ENCODE measurements at regions not wholly inside any gene's neighbourhood (a gene's known extent, or its start where the extent isn't known, plus 50 kb on each side); places are given as distances from the start of the nearest gene placed in this dataset.
A peak's percentile ranks its signal among the peaks of the same experiment; 100 is the strongest.

- no peak for DNase-seq (ENCODE audit: low read depth)
- no peak for TF ChIP-seq CTCF (IDR thresholded peaks at IDR 0.05; ENCODE audit: insufficient read depth, low read depth, low read length, missing control alignments)
- no peak overlapping the region for H3K4me3 ChIP-seq (ENCODE audit: low read depth, low read length)
These were observed 87.4 kb upstream of the NKD1 start for GRCh38 chr16:50460538-50461399.

DNA sequence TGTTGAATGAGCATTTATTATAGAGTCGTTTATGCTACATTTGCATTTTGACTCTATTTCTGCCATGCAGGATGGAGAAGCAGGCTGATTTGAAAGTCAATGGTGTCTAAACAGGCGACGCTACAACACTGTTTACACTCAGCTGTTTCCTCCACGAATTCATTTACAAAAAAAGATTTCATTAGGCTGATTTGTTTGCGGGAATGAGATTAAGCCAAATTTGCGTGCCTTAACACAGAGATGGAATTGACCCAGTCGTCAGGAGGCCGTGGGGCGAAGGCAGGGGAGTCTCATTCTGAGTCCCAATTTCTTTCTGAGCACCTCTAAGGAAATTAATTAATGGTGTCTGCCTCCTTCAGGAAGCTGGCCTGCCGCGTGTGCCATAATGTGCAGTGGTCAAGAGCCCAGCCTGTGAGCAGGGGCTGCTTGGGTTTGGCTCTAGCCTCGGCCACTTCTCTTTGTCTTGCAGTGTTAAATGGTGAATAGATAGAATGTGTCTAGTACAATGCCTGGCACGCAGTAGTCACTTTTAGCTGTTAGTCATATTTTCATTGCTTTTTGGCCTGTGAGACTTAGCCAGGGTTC, 88.6 kb upstream of the NKD1 start:
- no peak overlapping the region for H3K4me3 ChIP-seq (ENCODE audit: low read depth, low read length)
- TF ChIP-seq CTCF (IDR thresholded peaks at IDR 0.05; ENCODE audit: insufficient read depth, low read depth, low read length, missing control alignments): no peak
- DNase-seq (ENCODE audit: low read depth): no peak

DNA sequence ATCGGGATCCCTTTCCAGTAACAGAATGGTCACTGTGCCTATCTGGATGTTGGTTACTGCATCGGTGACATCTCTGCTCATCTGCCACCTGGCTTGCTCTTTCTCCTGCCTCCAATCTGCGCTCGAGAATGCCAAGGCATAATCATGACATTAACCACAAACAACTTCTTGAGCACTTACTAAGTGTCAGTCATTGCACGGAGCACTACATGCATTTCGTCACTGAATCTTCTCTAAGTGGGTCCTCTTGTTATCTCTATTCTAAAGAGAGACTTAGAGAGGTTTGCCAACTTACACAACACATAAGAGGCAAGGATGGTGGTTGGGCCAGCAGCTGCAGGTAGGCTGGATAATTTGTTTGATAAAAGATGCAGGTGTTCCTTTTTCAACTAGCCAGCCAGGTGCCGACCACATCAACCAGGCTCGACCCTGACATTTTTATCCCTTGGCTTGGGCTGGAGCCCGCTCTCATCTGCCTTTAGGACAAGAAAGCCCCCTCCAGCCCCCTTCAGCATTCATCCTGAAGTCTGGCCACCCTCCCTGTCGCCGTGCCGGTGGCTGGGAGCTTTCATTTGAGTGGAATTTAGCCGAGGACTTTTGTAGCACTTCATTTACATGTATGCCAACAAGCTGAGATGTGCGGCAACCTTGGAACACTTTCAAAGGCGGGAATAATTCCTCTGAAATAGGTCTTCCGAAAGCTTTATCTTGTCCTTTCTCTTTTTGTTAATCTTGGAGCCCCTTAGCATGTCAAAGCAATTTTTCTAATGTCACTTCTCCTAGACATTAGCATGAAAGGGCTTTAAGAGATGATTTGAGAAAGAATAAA, 89.3 kb upstream of the NKD1 start:
- no peak for DNase-seq (ENCODE audit: low read depth)
- H3K4me3 ChIP-seq (ENCODE audit: low read depth, low read length): no peak overlapping the region
- TF ChIP-seq CTCF (IDR thresholded peaks at IDR 0.05; ENCODE audit: insufficient read depth, low read depth, low read length, missing control alignments): no peak

DNA sequence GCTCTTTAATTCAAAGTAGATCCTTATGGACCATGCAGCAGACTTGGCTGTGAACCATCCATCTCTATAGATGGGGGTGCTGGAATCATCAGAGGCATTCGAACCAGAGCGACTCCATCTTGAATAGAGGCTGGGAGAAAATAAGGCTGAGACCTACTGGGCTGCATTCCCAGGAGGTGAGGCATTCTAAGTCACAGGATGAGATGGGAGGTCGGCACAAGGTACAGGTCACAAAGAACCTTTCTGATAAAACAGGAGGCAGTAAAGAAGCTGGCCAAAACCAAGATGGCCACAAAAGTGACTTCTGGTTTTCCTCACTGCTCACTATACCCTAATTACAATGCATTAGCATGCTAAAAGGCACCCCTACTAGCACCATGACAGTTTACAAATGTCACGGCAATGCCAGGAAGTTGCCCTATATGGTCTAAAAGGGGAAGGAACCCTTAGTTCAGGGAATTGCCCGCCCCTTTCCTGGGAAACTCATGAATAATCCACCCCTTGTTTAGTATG, 89.2 kb upstream of the BRD7 start:
- no peak for TF ChIP-seq CTCF (IDR thresholded peaks at IDR 0.05; ENCODE audit: insufficient read depth, low read depth, low read length, missing control alignments)
- no peak for DNase-seq (ENCODE audit: low read depth)
- no peak overlapping the region for H3K4me3 ChIP-seq (ENCODE audit: low read depth, low read length)

GRCh38 chr16:50457423-50457822, 88.6 kb upstream of the BRD7 start:
- no peak for TF ChIP-seq CTCF (IDR thresholded peaks at IDR 0.05; ENCODE audit: insufficient read depth, low read depth, low read length, missing control alignments)
- no peak overlapping the region for H3K4me3 ChIP-seq (ENCODE audit: low read depth, low read length)
- peak; percentile 19 for DNase-seq (ENCODE audit: low read depth)

- no peak for DNase-seq (ENCODE audit: low read depth)
These were observed 86.6 kb upstream of the BRD7 start for GRCh38 chr16:50455288-50455845.

More at GRCh38 chr16:50455288-50455845, 86.6 kb upstream of the BRD7 start:
- no peak overlapping the region for H3K4me3 ChIP-seq (ENCODE audit: low read depth, low read length)
- no peak for TF ChIP-seq CTCF (IDR thresholded peaks at IDR 0.05; ENCODE audit: insufficient read depth, low read depth, low read length, missing control alignments)

Measured in GM12865 (cell line).